ENCODE measurements at regions not wholly inside any gene's neighbourhood (a gene's known extent, or its start where the extent isn't known, plus 50 kb on each side); places are given as distances from the start of the nearest gene placed in this dataset.

- Histone ChIP-seq H3K27me3 (ENCODE audit: low read depth) (no peaks in the 10 kb centered on the region), H3K27ac (no peak overlapping the region), H3K4me1 (no peaks in the 10 kb centered on the region), H3K4me3 (no peak overlapping the region), H3K9me3 (no peaks in the 10 kb centered on the region), H3K36me3 (no peaks in the 10 kb centered on the region)
- DNase-seq (no peak), ATAC-seq (no peak)
- TF ChIP-seq CTCF (IDR thresholded peaks at IDR 0.05): no peak
- intact Hi-C loops (cut with DNase I): no loop called here
Measured at GRCh38 chr7:51982653-51983052, 666.0 kb upstream of the COBL start.

- Histone ChIP-seq H3K4me1 (no peaks in the 10 kb centered on the region), H3K9me3 (no peaks in the 10 kb centered on the region), H3K36me3 (no peaks in the 10 kb centered on the region), H3K4me3 (no peak overlapping the region), H3K27ac (no peak overlapping the region), H3K27me3 (ENCODE audit: low read depth) (no peaks in the 10 kb centered on the region)
- intact Hi-C loops (cut with DNase I): no loop called here
- DNase-seq: no peak
- no peak for ATAC-seq
- TF ChIP-seq CTCF (IDR thresholded peaks at IDR 0.05): no peak
Measured at GRCh38 chr7:51980812-51981211, 664.2 kb upstream of the COBL start.

- DNase-seq: no peak
- no peak for ATAC-seq
- no peak overlapping the region for H3K4me3 ChIP-seq
- intact Hi-C loops (cut with DNase I): no loop called here
- TF ChIP-seq CTCF (IDR thresholded peaks at IDR 0.05): no peak
- H3K36me3 ChIP-seq: no peaks in the 10 kb centered on the region
- H3K27me3 ChIP-seq (ENCODE audit: low read depth): no peaks in the 10 kb centered on the region
- H3K27ac ChIP-seq: no peak overlapping the region
- H3K9me3 ChIP-seq: no peaks in the 10 kb centered on the region
- H3K4me1 ChIP-seq: no peaks in the 10 kb centered on the region
Measured at GRCh38 chr7:51980313-51980712, 663.7 kb upstream of the COBL start.

- Histone ChIP-seq H3K27me3 (ENCODE audit: low read depth) (no peaks in the 10 kb centered on the region), H3K4me1 (no peaks in the 10 kb centered on the region), H3K4me3 (no peak overlapping the region), H3K9me3 (no peaks in the 10 kb centered on the region), H3K27ac (no peak overlapping the region), H3K36me3 (no peaks in the 10 kb centered on the region)
- ATAC-seq (no peak), DNase-seq (no peak)
- no peak for TF ChIP-seq CTCF (IDR thresholded peaks at IDR 0.05)
- intact Hi-C loops (cut with DNase I): no loop called here
Measured at GRCh38 chr7:51977913-51978312, 661.3 kb upstream of the COBL start.

GRCh38 chr7:51973939-51974338 lies 657.3 kb upstream of the COBL start:
- H3K36me3 ChIP-seq: no peaks in the 10 kb centered on the region
- H3K9me3 ChIP-seq: no peaks in the 10 kb centered on the region
- no peaks in the 10 kb centered on the region for H3K27me3 ChIP-seq (ENCODE audit: low read depth)
- no peak for DNase-seq
- intact Hi-C loops (cut with DNase I): no loop called here
- H3K4me3 ChIP-seq: no peak overlapping the region
- no peak for ATAC-seq
- no peaks in the 10 kb centered on the region for H3K4me1 ChIP-seq
- TF ChIP-seq CTCF (IDR thresholded peaks at IDR 0.05): no peak
- H3K27ac ChIP-seq: no peak overlapping the region

GRCh38 chr7:51973071-51973470 lies 656.5 kb upstream of the COBL start:
- Histone ChIP-seq H3K4me3 (no peak overlapping the region), H3K36me3 (no peaks in the 10 kb centered on the region), H3K27ac (no peak overlapping the region), H3K4me1 (no peaks in the 10 kb centered on the region), H3K27me3 (ENCODE audit: low read depth) (no peaks in the 10 kb centered on the region), H3K9me3 (no peaks in the 10 kb centered on the region)
- no peak for TF ChIP-seq CTCF (IDR thresholded peaks at IDR 0.05)
- ATAC-seq (no peak), DNase-seq (no peak)
- intact Hi-C loops (cut with DNase I): no loop called here
